Esophagus (tissue), 2 donors: ENCODE measurements at regions not wholly inside any gene's neighbourhood (a gene's known extent, or its start where the extent isn't known, plus 50 kb on each side); places are given as distances from the start of the nearest gene placed in this dataset.
"Not testable (repeated sequence)": the region's sequence is repeated elsewhere in the genome, so short reads cannot be mapped to it uniquely, and the experiment has no call there.

Source experiments
- H3K27ac ChIP-seq, 2 donors: one replicate each; pipeline ENCODE4 v1.5.1; 2013; ENCODE audit warnings: low read depth in 2 of 2, mild to moderate bottlenecking in 2 of 2, inconsistent platforms in 1 of 2, low read length in 1 of 2, moderate library complexity in 1 of 2
- H3K27me3 ChIP-seq, 2 donors: one replicate each; pipeline ENCODE4 v1.6.1; 2013; ENCODE audit warnings: low read length in 2 of 2, control low read depth in 1 of 2, mild to moderate bottlenecking in 1 of 2; ENCODE audit not compliant: insufficient read depth in 2 of 2, control insufficient read depth in 1 of 2
- H3K36me3 ChIP-seq, 2 donors: one replicate each; pipeline ENCODE4 v1.6.1; 2013; ENCODE audit warnings: low read length in 1 of 2; ENCODE audit not compliant: control insufficient read depth in 2 of 2, insufficient read depth in 2 of 2
- H3K4me1 ChIP-seq, 2 donors: one replicate each; pipeline ENCODE4 v1.6.1; 2013; ENCODE audit warnings: low read length in 1 of 2; ENCODE audit not compliant: control insufficient read depth in 2 of 2, insufficient read depth in 2 of 2
- H3K4me3 ChIP-seq, 2 donors: one replicate each; pipeline ENCODE4 v1.5.1; 2013; ENCODE audit warnings: low read length in 2 of 2, mild to moderate bottlenecking in 2 of 2, low read depth in 1 of 2, moderate library complexity in 1 of 2
- H3K9me3 ChIP-seq, 2 donors: one replicate each; pipeline ENCODE4 v1.6.1; 2013; ENCODE audit warnings: mild to moderate bottlenecking in 2 of 2, low read depth in 1 of 2, low read length in 1 of 2, moderate library complexity in 1 of 2; ENCODE audit not compliant: control insufficient read depth in 2 of 2, insufficient read depth in 1 of 2
- WGBS, 2 donors: extraction: QIAGEN DNeasy Blood & Tissue Kit; methylation state at CpG; one replicate each; pipeline ENCODE4 v1.1.7; 2013; 5-methylcytosine and 5-hydroxymethylcytosine counted together
- donor health status: healthy with polysubstance abuse.
- donor health status: Bipolar disorder and iron deficiency.

DNA sequence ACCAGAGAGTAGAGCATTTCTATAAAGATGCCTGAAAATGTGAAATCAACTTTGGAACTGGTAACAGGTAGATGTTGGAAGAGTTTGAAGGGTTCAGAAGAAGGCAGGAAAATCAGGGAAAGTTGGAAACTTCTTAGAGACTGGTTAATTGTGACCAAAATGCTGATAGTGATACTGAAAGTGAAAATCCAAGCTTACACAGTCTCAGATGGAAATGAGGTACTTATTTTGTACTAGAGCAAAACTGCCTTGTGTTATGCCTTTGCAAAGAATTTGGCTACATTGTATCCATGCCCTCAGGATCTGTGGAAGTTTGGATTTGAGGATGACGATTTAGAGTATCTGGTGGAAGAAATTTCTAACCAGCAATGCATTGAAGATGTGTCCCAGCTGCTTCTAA, 430.6 kb upstream of the KCND2 start:
- Histone ChIP-seq H3K4me1 (no peaks in the 10 kb centered on the region), H3K27me3 (no peaks in the 10 kb centered on the region), H3K9me3 (peaks cover 0 to 5% of the 10 kb centered on the region in 2 donors), H3K4me3 (no peak overlapping the region), H3K36me3 (no peaks in the 10 kb centered on the region), H3K27ac (no peak overlapping the region)
- WGBS, 2 donors = 29 to 46% methylated on average over 1 of the region's 1 CpG

DNA sequence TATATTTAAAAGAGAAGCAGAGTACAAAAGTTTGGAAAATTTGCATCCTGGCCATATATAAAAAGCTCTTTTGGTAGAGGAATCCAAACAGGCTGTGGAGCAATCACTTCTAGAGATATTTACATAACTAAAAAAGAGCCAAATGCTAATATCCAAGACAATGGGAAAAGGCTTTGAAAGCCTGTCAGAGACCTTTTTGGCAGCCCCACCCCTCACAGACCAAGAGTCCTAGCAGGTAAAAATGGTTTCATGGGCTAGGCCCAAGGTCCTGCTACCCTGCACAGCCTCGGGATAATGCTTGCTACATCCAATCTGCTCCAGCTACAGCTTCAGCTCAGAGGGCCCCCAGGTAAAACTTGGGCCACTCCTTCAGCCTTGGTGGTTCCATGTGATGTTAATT, 430.2 kb upstream of the KCND2 start:
- H3K27me3 ChIP-seq = no peaks in the 10 kb centered on the region
- WGBS, 2 donors = 51 to 52% methylated on average over 1 of the region's 1 CpG
- no peaks in the 10 kb centered on the region for H3K4me1 ChIP-seq
- no peak overlapping the region for H3K27ac ChIP-seq
- no peak overlapping the region for H3K4me3 ChIP-seq
- peaks cover 0 to 5% of the 10 kb centered on the region in 2 donors for H3K9me3 ChIP-seq
- H3K36me3 ChIP-seq = no peaks in the 10 kb centered on the region

DNA sequence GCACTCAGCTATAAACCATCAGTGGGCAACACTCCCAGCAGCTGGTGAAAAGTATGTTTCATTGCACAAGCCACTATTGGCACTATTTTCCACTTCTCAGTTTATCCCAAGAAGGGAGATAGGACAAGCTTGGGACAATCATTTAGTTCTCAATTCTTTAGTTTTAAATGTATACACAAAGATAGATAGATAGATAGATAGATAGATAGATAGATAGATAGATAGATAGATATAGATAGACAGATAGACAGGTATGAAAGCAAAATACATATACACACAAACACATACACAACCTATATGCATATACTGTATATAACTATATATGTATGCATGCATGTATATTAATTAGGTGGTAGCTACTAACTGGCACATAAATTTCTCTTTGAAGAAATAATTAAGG, 411.6 kb upstream of the KCND2 start:
- no peaks in the 10 kb centered on the region for H3K4me1 ChIP-seq
- no peaks in the 10 kb centered on the region for H3K9me3 ChIP-seq
- no peaks in the 10 kb centered on the region for H3K36me3 ChIP-seq
- no peak overlapping the region for H3K4me3 ChIP-seq
- H3K27me3 ChIP-seq = no peaks in the 10 kb centered on the region
- no peak overlapping the region for H3K27ac ChIP-seq

DNA sequence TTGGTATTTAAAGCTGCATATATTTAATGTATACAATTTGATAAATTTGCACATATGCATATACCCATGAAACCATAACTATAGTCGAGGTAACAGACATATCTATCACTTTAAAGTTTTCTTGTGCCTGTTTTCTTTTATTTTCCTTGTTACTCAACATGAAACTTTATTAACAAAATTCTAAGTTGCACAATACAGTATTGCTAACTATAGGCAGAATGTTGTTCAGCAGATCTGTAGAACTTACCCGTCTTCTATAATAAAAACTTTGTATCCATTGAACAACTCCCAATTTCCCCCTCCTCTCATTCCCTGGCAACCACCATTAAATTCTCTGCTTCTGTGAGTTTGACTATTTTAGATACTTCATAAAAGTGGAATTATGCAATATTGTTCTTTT, 404.6 kb upstream of the KCND2 start:
- Histone ChIP-seq H3K36me3 (no peaks in the 10 kb centered on the region), H3K27ac (no peak overlapping the region), H3K27me3 (no peaks in the 10 kb centered on the region), H3K4me3 (no peak overlapping the region), H3K9me3 (no peaks in the 10 kb centered on the region), H3K4me1 (no peaks in the 10 kb centered on the region)
- 68 to 71% methylated on average over 2 of the region's 2 CpGs for WGBS, 2 donors

DNA sequence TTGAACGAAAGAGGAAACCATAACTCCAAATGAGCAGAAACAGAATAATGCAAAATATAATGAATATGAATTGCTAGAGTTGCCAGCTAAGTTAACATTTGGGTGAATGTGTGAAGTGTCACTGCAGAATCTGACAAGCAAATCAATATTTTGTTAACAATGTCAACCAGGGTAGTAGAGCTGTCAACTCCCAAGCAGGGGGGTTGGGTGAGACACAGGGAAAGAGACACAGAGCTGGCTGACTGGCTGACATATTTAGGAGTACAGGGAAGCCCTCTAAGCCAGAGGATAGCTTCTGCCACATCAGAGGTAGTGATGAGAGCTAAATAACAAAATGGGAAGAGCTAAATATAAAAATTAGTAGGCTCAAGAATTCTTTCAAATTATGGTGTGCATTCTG, 393.1 kb upstream of the KCND2 start:
- Histone ChIP-seq H3K4me1 (no peaks in the 10 kb centered on the region), H3K27me3 (no peaks in the 10 kb centered on the region), H3K4me3 (no peak overlapping the region), H3K27ac (no peak overlapping the region), H3K9me3 (no peaks in the 10 kb centered on the region), H3K36me3 (no peaks in the 10 kb centered on the region)
- WGBS, 2 donors = 77 to 79% methylated on average over 1 of the region's 1 CpG

DNA sequence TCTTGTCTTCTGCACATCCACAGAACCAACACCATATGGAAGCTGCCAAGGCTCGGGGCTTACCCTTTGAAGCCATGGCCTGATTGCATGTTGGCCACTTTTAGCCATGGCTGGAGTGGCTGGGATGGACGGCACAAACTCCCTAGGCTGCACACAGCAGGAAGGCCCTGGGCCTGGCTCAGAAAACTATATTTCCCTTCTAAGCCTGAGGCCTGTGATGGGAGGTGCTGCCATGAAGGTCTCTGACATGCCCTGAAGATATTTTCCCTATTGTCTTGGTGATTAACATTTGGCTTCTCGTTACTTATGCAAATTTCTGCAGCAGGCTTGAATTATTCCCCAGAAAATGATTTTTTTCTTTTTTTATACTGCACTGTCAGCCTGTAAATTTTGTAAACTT, 387.0 kb upstream of the KCND2 start:
- Histone ChIP-seq H3K4me3 (no peak overlapping the region), H3K27me3 (no peaks in the 10 kb centered on the region), H3K9me3 (peaks cover 0 to 5% of the 10 kb centered on the region in 2 donors), H3K4me1 (no peaks in the 10 kb centered on the region), H3K36me3 (no peaks in the 10 kb centered on the region), H3K27ac (no peak overlapping the region)
- 71 to 76% methylated on average over 3 of the region's 3 CpGs for WGBS, 2 donors

DNA sequence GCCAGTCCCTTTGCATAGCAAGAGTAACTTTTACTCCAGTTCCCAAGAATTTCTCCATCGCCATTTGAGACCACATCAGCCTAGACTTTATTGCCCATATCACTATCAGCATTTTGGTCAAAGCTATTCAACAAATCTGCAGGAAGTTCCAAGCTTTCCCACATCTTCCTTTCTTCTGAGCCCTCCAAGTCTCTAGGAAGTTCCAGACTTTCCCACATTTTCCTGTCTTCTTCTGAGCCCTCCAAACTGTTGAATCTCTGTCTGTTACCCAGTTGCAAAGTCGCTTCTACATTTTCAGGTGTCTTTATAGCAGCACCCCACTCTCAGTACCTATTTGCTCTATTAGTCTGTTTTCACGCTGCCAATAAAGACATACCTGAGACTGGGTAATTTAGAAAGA, 386.4 kb upstream of the KCND2 start:
- H3K36me3 ChIP-seq, H3K4me3 ChIP-seq, H3K9me3 ChIP-seq, H3K4me1 ChIP-seq, H3K27me3 ChIP-seq, H3K27ac ChIP-seq: not testable (repeated sequence)
- 75 to 79% methylated on average over 3 of the region's 3 CpGs for WGBS, 2 donors

DNA sequence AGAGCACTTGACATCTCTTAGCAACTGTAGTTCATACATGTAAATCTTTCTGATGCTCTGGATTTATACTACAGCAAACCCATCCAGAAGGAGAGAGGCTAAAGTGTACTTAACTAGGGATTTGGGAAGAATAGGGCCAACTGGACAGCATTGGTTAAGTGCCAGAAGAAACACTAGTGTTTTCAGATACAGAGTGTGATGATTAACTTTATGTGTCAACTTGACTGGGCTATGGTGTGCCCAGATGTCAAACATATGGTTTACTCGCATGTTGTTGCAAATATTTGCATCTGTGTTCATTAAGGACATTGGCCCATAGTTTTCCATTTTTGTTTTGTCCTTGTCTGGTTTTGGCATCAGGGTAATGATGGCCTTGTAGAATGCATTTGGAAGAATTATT, 384.7 kb upstream of the KCND2 start:
- Histone ChIP-seq H3K4me1 (no peaks in the 10 kb centered on the region), H3K9me3 (peaks cover 0 to 5% of the 10 kb centered on the region in 2 donors), H3K27ac (no peak overlapping the region), H3K36me3 (no peaks in the 10 kb centered on the region), H3K27me3 (no peaks in the 10 kb centered on the region), H3K4me3 (no peak overlapping the region)
- 52 to 53% methylated on average over 1 of the region's 1 CpG for WGBS, 2 donors

DNA sequence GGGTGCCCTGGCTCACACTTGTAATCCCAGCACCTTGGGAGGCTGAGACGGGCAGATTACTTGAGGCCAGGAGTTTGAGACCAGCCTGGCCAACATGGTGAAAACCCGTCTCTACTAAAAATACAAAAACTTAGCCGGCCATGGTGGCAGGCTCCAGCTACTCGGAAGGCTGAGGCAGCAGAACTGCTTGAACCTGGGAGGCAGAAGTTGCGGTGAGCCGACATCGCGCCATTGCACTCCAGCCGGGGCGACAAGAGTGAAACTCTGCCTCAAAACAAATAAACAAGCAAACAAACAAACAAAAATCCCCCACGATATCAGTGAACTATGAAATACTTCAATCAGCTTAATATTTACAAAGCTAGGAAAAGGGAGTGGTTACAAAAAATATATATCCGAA, 382.3 kb upstream of the KCND2 start:
- no peaks in the 10 kb centered on the region for H3K36me3 ChIP-seq
- H3K9me3 ChIP-seq = peaks cover 0 to 3% of the 10 kb centered on the region in 2 donors
- no peaks in the 10 kb centered on the region for H3K4me1 ChIP-seq
- no peaks in the 10 kb centered on the region for H3K27me3 ChIP-seq
- H3K27ac ChIP-seq = no peak overlapping the region
- WGBS, 2 donors = 92 to 93% methylated on average over 12 of the region's 12 CpGs
- H3K4me3 ChIP-seq = no peak overlapping the region

DNA sequence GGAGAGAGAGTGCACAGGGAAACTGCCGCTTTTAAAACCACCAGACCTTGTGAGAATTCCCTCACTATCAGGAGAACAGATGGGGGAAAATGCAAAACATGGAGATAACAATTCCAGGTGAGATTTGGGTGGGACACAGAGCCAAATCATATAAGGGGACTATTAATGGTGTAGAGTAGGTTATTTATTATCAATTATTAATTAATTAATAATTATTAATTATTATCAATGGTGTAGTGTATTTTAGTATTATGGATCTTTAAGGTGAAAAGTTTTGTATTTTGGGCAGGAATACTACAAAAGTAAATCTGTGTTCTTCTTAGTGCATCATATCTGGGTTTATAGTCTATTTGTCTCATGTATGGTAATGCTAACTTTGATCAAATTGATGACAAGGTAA, 377.7 kb upstream of the KCND2 start:
- H3K4me1 ChIP-seq = no peaks in the 10 kb centered on the region
- WGBS, 2 donors = 79 to 85% methylated on average over 1 of the region's 1 CpG
- no peak overlapping the region for H3K4me3 ChIP-seq
- no peaks in the 10 kb centered on the region for H3K9me3 ChIP-seq
- H3K27me3 ChIP-seq = no peaks in the 10 kb centered on the region
- H3K36me3 ChIP-seq = no peaks in the 10 kb centered on the region
- no peak overlapping the region for H3K27ac ChIP-seq
